CD4-positive, alpha-beta T cell treated with Interferon alpha-2 for 1 hour (primary cell): ENCODE measurements at regions not wholly inside any gene's neighbourhood (a gene's known extent, or its start where the extent isn't known, plus 50 kb on each side); places are given as distances from the start of the nearest gene placed in this dataset.
"Not testable (repeated sequence)": the region's sequence is repeated elsewhere in the genome, so short reads cannot be mapped to it uniquely, and the experiment has no call there.

Experiments used
- DNase-seq, 2 donors: peaks; one replicate each; pipeline ENCODE4 v3.0.0-alpha.2; 2020 to 2022

DNA sequence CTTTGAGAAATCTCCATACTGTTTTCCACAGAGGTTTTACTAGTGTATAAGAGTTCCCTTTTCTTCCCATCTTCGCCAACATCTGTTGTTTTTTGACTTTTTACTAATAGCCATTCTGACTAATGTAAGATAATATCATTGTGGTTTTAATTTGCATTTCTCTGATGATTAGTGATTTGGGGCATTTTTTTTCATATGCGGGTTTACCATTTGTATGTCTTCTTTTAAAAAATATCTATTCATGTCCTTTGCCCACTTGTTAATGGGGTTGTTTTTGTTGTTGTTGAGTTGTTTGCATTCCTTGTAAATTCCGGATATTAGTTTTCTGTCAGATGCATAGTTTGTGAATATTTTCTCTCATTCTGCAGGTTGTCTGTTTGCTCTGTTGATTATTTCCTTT is 167.1 kb downstream of the PRL start:
- no peak for DNase-seq

GRCh38 chr6:22132656-22133055 is 164.2 kb downstream of the PRL start:
- no peak for DNase-seq

GRCh38 chr6:22133357-22133756 is 163.5 kb downstream of the PRL start:
- no peak for DNase-seq

GRCh38 chr6:22134308-22134707 is 162.5 kb downstream of the PRL start:
- no peak for DNase-seq

- DNase-seq: no peak
Measured at GRCh38 chr6:22135395-22135794, 161.4 kb downstream of the PRL start.

DNA sequence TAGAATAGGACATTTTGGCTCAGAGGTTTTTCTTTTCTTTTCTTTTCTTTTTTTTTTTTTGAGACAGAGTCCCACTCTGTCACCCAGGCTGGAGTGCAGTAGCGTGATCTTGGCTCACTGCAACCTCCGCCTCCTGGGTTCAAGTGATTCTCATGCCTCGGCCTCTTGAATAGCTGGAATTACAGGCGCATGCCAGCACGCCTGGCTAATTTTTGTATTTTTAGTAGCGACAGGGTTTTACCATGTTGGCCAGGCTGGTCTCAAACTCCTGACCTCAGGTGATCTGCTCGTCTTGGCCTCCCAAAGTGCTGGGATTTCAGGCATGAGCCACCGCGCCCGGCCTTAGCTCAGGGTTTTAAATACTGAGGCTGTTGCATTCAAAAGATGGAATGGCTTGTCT is 156.1 kb downstream of the PRL start:
- not testable (repeated sequence) for DNase-seq

GRCh38 chr6:22141241-22141745 is 155.5 kb downstream of the PRL start:
- DNase-seq: no peak

DNA sequence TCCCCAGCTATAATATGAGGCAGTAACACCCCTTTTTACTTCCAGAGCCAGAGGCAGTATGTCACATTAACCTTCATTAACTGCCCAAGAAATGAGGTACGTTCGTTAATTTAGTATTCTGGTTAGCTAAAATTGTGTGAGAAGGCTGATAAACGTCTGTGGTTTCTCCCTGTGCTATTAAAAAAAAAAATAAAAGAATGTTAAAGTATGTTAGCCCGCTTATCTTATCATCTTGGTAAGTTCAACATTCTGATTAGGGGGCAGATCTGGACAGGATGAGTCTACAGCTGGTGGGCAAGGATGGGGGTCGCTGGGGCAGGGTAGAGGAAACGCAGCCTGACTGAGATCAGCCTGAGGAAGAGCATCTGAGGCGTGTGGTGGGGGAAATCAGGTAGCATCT is 154.0 kb downstream of the PRL start:
- no peak for DNase-seq

- DNase-seq: no peak
Measured at GRCh38 chr6:22145376-22145775, 151.5 kb downstream of the PRL start.

- no peak for DNase-seq
Measured at GRCh38 chr6:22145823-22146677, 150.8 kb downstream of the PRL start.

DNA sequence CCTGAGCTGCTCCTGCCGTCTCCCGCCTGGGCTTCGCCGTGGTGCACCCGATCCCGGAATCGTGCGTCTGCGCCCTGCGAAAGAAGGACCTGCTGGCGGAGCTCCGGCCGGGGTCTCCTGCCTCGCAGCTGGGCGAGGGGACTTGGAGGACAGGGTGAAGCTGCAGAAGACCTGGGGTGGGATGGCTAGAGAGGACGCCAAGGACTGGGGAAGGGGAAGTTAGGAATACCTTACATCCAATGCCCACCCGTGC is 150.2 kb downstream of the PRL start:
- DNase-seq: no peak

- no peak for DNase-seq
Measured at GRCh38 chr6:22146931-22147701, 149.7 kb downstream of the PRL start.

- DNase-seq: no peak
Measured at GRCh38 chr6:22147921-22148776, 148.7 kb downstream of the PRL start.

DNA sequence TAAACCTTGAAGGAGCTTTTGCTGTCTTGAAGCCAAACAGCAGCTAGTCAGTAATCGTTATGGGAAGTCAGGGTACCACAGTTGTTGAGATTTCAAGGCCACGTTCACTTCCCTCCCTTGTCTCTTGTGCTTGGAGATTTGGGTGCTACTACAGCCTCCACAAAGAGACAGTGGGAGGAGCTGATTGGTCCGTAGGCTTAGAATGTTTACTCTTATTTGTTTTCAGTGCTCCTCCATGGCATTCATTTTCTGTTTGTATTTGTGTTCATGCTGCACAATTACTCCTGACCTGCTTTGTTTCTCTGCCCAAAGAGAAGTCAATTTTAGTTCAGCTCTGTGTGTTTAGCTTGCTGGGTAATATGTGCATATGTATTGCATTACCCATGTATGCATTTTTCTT is 147.7 kb downstream of the PRL start:
- DNase-seq: no peak

GRCh38 chr6:22149501-22150367 is 147.1 kb downstream of the PRL start:
- no peak for DNase-seq

DNA sequence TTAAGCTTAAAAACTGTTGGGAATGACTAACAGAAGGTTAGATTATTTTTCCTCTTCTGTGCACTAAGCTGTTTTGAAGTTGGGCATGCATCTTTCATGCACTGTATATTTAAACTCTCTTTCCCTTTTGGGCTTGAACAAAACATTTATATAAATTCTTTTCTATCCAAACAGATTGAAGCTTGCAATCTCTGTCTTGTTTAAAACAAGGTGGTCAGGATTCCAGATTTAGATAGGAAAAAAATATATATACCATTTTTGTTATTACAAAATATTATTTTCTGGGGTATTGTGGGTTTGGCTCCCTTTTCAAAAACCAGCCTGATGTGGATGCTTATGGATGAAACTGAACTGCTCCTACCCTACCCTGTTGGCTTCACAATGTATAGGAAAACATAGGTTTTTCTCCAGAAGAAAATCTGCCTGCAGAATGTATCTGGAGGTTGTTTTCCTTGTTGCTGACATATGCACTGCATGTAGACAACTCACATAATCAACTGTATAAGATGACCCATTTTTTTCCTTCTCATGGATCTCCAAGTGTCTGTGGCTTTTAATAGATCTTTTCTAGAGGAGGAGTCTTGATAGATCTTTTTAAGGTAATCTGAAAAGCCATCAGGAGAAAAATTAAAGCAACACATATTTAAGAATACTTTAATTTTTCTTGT is 146.3 kb downstream of the PRL start:
- DNase-seq: no peak

DNA sequence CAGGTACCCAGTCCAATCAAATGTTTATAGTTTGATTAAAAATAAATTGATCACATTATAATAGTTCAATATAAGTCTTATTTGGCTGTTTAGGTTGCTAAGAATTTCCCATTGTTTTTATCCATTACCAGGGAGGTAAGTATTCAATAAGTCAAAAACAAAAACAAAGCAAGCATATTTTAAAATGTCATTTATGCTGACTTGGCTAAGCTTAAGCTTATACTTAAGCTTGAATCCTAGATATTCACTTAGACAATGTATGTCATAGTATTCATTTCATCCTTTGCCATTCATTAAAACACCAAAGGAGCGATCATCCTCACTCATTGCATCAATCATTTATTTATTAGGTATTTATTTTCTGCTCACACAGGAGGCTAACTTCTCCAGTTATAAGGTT is 144.9 kb downstream of the PRL start:
- DNase-seq: no peak

GRCh38 chr6:22152841-22153240 is 144.0 kb downstream of the PRL start:
- DNase-seq: no peak

DNA sequence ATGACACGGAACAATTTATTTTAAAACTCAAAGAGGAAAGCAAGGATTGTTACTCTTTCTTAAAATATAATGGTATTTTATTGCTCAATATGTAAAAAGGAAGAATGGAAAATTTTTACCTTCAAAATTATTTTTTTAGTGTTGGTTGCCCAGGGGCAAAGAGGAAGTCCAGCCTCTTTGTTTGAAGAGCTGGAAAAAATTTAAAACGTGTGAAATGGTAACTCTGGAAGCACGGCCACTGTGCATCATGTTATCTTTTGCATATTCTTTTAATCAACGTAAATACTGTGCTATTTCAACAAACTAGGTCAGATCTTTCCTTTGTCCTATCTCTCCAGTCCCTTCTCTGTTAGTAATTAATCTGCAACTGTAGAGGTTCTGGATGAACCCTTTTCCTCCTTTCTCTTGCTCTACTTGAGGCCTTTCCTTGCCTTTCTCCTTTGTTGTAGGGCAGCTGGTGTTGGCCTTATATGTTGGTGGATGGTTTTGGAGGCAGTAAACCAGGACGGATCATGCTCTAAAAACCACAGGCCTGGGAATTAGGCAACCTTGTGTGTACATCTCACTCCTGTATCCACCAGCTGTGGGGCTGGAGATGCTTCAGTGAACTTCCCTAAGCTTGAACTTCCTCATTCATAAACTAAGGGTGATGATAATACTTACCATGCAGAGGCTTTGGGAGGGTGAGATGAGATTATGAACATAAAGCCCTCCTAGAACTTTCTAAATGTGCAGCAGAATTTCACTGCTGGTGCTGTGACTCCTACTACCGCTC is 143.3 kb downstream of the PRL start:
- DNase-seq: no peak

DNA sequence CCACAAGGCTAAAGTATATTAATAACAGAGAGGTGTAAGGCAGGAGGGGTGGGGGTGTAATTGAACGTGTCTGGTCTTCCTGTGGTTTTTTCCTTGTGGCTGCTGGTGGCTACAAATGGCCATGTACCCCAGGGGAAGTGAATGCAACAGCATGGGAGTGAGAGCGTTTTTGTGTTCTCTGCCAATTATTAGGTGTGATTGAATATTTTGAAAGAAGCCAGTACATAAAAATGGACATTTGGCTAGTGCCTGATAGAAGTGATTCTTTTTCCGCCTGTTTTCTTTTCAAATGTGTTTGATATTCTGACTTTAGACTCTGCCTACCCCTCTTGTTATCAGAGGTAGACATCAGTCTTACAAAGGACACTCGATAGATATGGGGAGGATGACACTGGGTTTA is 141.3 kb downstream of the PRL start:
- DNase-seq: no peak

DNA sequence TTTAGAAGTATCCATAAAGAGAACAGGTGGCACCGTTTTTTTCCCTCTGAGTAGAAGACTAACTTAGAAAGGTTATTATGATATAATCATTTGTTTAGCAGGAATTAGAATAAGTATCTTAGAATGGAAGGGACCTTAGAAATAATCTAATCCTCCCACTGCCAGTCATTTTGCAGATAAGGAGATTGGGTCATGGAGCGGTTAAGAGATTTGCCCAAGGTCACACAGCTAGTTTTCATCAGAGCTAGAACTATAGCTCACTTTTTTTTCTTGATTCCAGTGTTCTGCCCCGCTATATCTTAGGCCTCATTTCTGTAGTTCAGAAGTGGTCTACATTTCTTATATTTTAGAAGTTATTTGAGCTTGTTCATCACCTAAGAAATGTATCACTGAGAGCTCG is 139.6 kb downstream of the PRL start:
- DNase-seq: no peak
